GM12865 (cell line): ENCODE measurements at regions not wholly inside any gene's neighbourhood (a gene's known extent, or its start where the extent isn't known, plus 50 kb on each side); places are given as distances from the start of the nearest gene placed in this dataset.

Experiments used
- DNase-seq: peaks from one replicate; pipeline ENCODE4 v3.0.0; 2010; ENCODE audit warnings: low read depth
- H3K4me3 ChIP-seq: 2 replicates; pipeline ENCODE4 v1.5.1; 2011; ENCODE audit warnings: mild to moderate bottlenecking, low read depth, low read length, control low read depth
- CTCF ChIP-seq: IDR thresholded peaks from 2 replicates; pipeline ENCODE4 v1.5.1; 2011; ENCODE audit warnings: low read length, control low read depth, low read depth, inconsistent platforms; ENCODE audit not compliant: insufficient read depth; ENCODE audit errors: missing control alignments

- no peak overlapping the region for H3K4me3 ChIP-seq
- TF ChIP-seq CTCF: no peak
- no peak for DNase-seq
Observed at GRCh38 chr2:56768973-56769372, 585.2 kb downstream of the CCDC85A start.

DNA sequence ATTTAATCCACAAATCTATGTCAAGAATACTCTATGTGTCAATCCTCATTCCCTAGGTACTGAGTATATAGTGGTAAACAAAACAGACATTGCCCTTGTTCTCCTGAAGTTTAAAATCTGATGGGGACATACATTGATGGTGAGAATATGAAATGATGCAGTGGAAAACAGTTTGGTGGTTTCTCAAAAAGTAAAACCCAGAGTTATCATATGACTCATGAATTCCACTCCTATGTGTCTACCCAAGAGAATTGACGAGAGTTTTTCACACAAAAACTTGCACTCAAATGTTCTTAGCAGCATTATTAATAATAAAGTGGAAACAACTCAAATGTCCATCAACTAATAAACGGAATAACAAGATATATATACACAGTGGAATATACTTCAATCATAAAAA is 586.7 kb downstream of the CCDC85A start:
- H3K4me3 ChIP-seq: no peak overlapping the region
- TF ChIP-seq CTCF: no peak
- DNase-seq: no peak

GRCh38 chr2:56784046-56784445 is 600.3 kb downstream of the CCDC85A start:
- DNase-seq: no peak
- no peak for TF ChIP-seq CTCF
- H3K4me3 ChIP-seq: no peak overlapping the region

- TF ChIP-seq CTCF: no peak
- H3K4me3 ChIP-seq: no peak overlapping the region
- no peak for DNase-seq
Observed at GRCh38 chr2:56801214-56801613, 617.4 kb downstream of the CCDC85A start.

GRCh38 chr2:56801770-56802169 is 618.0 kb downstream of the CCDC85A start:
- DNase-seq: no peak
- H3K4me3 ChIP-seq: no peak overlapping the region
- TF ChIP-seq CTCF: no peak

GRCh38 chr2:56803596-56803995 is 619.8 kb downstream of the CCDC85A start:
- no peak for TF ChIP-seq CTCF
- H3K4me3 ChIP-seq: no peak overlapping the region
- no peak for DNase-seq

DNA sequence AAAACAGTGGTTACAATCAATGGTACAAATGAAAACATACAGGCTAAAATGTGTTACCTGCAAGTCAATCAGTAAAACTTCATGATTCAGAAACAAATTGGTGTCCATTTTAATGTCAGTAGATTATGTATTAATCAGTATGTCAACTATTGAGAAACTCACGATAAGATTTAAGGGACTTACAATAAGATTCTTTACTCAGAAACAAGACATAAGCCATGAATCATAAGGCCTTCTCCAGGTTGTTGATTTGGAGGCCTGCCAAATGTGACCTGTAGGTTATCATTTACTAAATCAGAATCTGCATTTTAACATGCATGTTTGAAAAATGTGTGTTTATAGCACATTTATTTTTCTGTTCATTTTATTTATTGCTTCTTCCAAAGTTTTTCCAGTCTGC is 623.1 kb downstream of the CCDC85A start:
- no peak for TF ChIP-seq CTCF
- no peak for DNase-seq
- no peak overlapping the region for H3K4me3 ChIP-seq
